GM13976 (cell line): ENCODE measurements at regions not wholly inside any gene's neighbourhood (a gene's known extent, or its start where the extent isn't known, plus 50 kb on each side); places are given as distances from the start of the nearest gene placed in this dataset.

Experiments
- DNase-seq: peaks from one replicate; pipeline ENCODE4 v3.0.0; 2012; ENCODE audit warnings: low spot score
- CTCF ChIP-seq: IDR thresholded peaks from 2 replicates; pipeline ENCODE4 v1.5.1; 2012; ENCODE audit warnings: borderline replicate concordance, mild to moderate bottlenecking; ENCODE audit not compliant: insufficient read depth; ENCODE audit errors: extremely low read depth, missing control alignments, control extremely low read depth
- in situ Hi-C: fragments of 300-500 bp; cut with MboI; formaldehyde crosslinking; loops from one replicate; pipeline ENCODE4 v1.12.0; 2022; ENCODE audit warnings: low sequenced_read_pairs, mixed read lengths, inconsistent platforms; ENCODE audit not compliant: unreplicated experiment

GRCh38 chr9:26754509-26755164 lies 138.0 kb downstream of the CAAP1 start:
- TF ChIP-seq CTCF, result no peak
- in situ Hi-C loops, result no loop called here
- no peak for DNase-seq

GRCh38 chr9:26753971-26754370 lies 138.6 kb downstream of the CAAP1 start:
- no peak for DNase-seq
- no peak for TF ChIP-seq CTCF
- in situ Hi-C loops, result no loop called here

GRCh38 chr9:26750162-26750561 lies 142.4 kb downstream of the CAAP1 start:
- in situ Hi-C loops, result no loop called here
- TF ChIP-seq CTCF, result no peak
- DNase-seq, result no peak

- no peak for DNase-seq
- TF ChIP-seq CTCF, result no peak
- in situ Hi-C loops, result loop anchor here (10.0 kb wide), 1 partner anchor 116 kb away; no protein-coding TSS in a partner anchor
These were observed 144.0 kb downstream of the CAAP1 start for GRCh38 chr9:26748449-26749058.

GRCh38 chr9:26747611-26748010 lies 145.0 kb downstream of the CAAP1 start:
- in situ Hi-C loops, result loop anchor here (10.0 kb wide), 1 partner anchor 117 kb away; no protein-coding TSS in a partner anchor

More at GRCh38 chr9:26747611-26748010, 145.0 kb downstream of the CAAP1 start:
- no peak for DNase-seq
- no peak for TF ChIP-seq CTCF
